ENCODE measurements at regions not wholly inside any gene's neighbourhood (a gene's known extent, or its start where the extent isn't known, plus 50 kb on each side); places are given as distances from the start of the nearest gene placed in this dataset.

GRCh38 chr7:25399000-25399750 is 170.9 kb upstream of the NPVF start:
- H3K9me3 ChIP-seq (ENCODE audit: control insufficient read depth in 2 of 2, insufficient read depth in 1 of 2, low read depth in 1 of 2, low read length in 1 of 2), result no peaks in the 10 kb centered on the region
- 86 to 87% methylated on average over 8 of the region's 8 CpGs for WGBS, 2 donors

GRCh38 chr7:25402532-25402931 is 174.2 kb upstream of the NPVF start:
- H3K27me3 ChIP-seq (ENCODE audit: control insufficient read depth in 1 of 2, insufficient read depth in 2 of 2, low read length in 2 of 2), result no peaks in the 10 kb centered on the region
- H3K36me3 ChIP-seq (ENCODE audit: control insufficient read depth in 2 of 2, insufficient read depth in 2 of 2, low read length in 1 of 2), result no peaks in the 10 kb centered on the region
- no peaks in the 10 kb centered on the region for H3K9me3 ChIP-seq (ENCODE audit: control insufficient read depth in 2 of 2, insufficient read depth in 1 of 2, low read depth in 1 of 2, low read length in 1 of 2)
- WGBS, 2 donors, result 83 to 86% methylated on average over 4 of the region's 4 CpGs
- H3K27ac ChIP-seq (ENCODE audit: low read depth in 2 of 2, low read length in 1 of 2), result no peak overlapping the region
- no peak overlapping the region for H3K4me3 ChIP-seq (ENCODE audit: low read depth in 1 of 2, low read length in 2 of 2)
- H3K4me1 ChIP-seq (ENCODE audit: control insufficient read depth in 2 of 2, insufficient read depth in 2 of 2, low read length in 1 of 2), result no peaks in the 10 kb centered on the region

More at GRCh38 chr7:25399000-25399750, 170.9 kb upstream of the NPVF start:
- H3K4me1 ChIP-seq (ENCODE audit: control insufficient read depth in 2 of 2, insufficient read depth in 2 of 2, low read length in 1 of 2), result no peaks in the 10 kb centered on the region
- H3K27ac ChIP-seq (ENCODE audit: low read depth in 2 of 2, low read length in 1 of 2), result no peak overlapping the region
- no peak overlapping the region for H3K4me3 ChIP-seq (ENCODE audit: low read depth in 1 of 2, low read length in 2 of 2)
- no peaks in the 10 kb centered on the region for H3K36me3 ChIP-seq (ENCODE audit: control insufficient read depth in 2 of 2, insufficient read depth in 2 of 2, low read length in 1 of 2)
- H3K27me3 ChIP-seq (ENCODE audit: control insufficient read depth in 1 of 2, insufficient read depth in 2 of 2, low read length in 2 of 2), result no peaks in the 10 kb centered on the region

- Histone ChIP-seq H3K27ac (ENCODE audit: low read depth in 2 of 2, low read length in 1 of 2) (peak overlapping the region in 1 of 2 donors; percentile 70), H3K4me1 (ENCODE audit: control insufficient read depth in 2 of 2, insufficient read depth in 2 of 2, low read length in 1 of 2) (no peaks in the 10 kb centered on the region), H3K27me3 (ENCODE audit: control insufficient read depth in 1 of 2, insufficient read depth in 2 of 2, low read length in 2 of 2) (no peaks in the 10 kb centered on the region), H3K36me3 (ENCODE audit: control insufficient read depth in 2 of 2, insufficient read depth in 2 of 2, low read length in 1 of 2) (no peaks in the 10 kb centered on the region), H3K4me3 (ENCODE audit: low read depth in 1 of 2, low read length in 2 of 2) (no peak overlapping the region), H3K9me3 (ENCODE audit: control insufficient read depth in 2 of 2, insufficient read depth in 1 of 2, low read depth in 1 of 2, low read length in 1 of 2) (no peaks in the 10 kb centered on the region)
- 61% methylated on average over 5 of the region's 5 CpGs for WGBS, 2 donors
Observed at GRCh38 chr7:25405736-25406135, 177.4 kb upstream of the NPVF start.

GRCh38 chr7:25407053-25407452 is 178.8 kb upstream of the NPVF start:
- H3K9me3 ChIP-seq (ENCODE audit: control insufficient read depth in 2 of 2, insufficient read depth in 1 of 2, low read depth in 1 of 2, low read length in 1 of 2), result no peaks in the 10 kb centered on the region
- no peaks in the 10 kb centered on the region for H3K4me1 ChIP-seq (ENCODE audit: control insufficient read depth in 2 of 2, insufficient read depth in 2 of 2, low read length in 1 of 2)
- no peaks in the 10 kb centered on the region for H3K27me3 ChIP-seq (ENCODE audit: control insufficient read depth in 1 of 2, insufficient read depth in 2 of 2, low read length in 2 of 2)
- H3K4me3 ChIP-seq (ENCODE audit: low read depth in 1 of 2, low read length in 2 of 2), result no peak overlapping the region
- H3K36me3 ChIP-seq (ENCODE audit: control insufficient read depth in 2 of 2, insufficient read depth in 2 of 2, low read length in 1 of 2), result no peaks in the 10 kb centered on the region
- H3K27ac ChIP-seq (ENCODE audit: low read depth in 2 of 2, low read length in 1 of 2), result no peak overlapping the region

- 68 to 70% methylated on average over 9 of the region's 9 CpGs for WGBS, 2 donors
- no peak overlapping the region for H3K27ac ChIP-seq (ENCODE audit: low read depth in 2 of 2, low read length in 1 of 2)
- no peaks in the 10 kb centered on the region for H3K27me3 ChIP-seq (ENCODE audit: control insufficient read depth in 1 of 2, insufficient read depth in 2 of 2, low read length in 2 of 2)
- no peaks in the 10 kb centered on the region for H3K36me3 ChIP-seq (ENCODE audit: control insufficient read depth in 2 of 2, insufficient read depth in 2 of 2, low read length in 1 of 2)
- H3K9me3 ChIP-seq (ENCODE audit: control insufficient read depth in 2 of 2, insufficient read depth in 1 of 2, low read depth in 1 of 2, low read length in 1 of 2), result no peaks in the 10 kb centered on the region
- H3K4me3 ChIP-seq (ENCODE audit: low read depth in 1 of 2, low read length in 2 of 2), result no peak overlapping the region
- no peaks in the 10 kb centered on the region for H3K4me1 ChIP-seq (ENCODE audit: control insufficient read depth in 2 of 2, insufficient read depth in 2 of 2, low read length in 1 of 2)
Observed at GRCh38 chr7:25408012-25408687, 179.9 kb upstream of the NPVF start.

GRCh38 chr7:25408876-25409275 is 180.6 kb upstream of the NPVF start:
- no peaks in the 10 kb centered on the region for H3K9me3 ChIP-seq (ENCODE audit: control insufficient read depth in 2 of 2, insufficient read depth in 1 of 2, low read depth in 1 of 2, low read length in 1 of 2)
- H3K27me3 ChIP-seq (ENCODE audit: control insufficient read depth in 1 of 2, insufficient read depth in 2 of 2, low read length in 2 of 2), result no peaks in the 10 kb centered on the region
- no peaks in the 10 kb centered on the region for H3K4me1 ChIP-seq (ENCODE audit: control insufficient read depth in 2 of 2, insufficient read depth in 2 of 2, low read length in 1 of 2)
- WGBS, 2 donors, result 69 to 72% methylated on average over 6 of the region's 6 CpGs
- H3K4me3 ChIP-seq (ENCODE audit: low read depth in 1 of 2, low read length in 2 of 2), result no peak overlapping the region
- peak overlapping the region in 1 of 2 donors; percentile 2 for H3K27ac ChIP-seq (ENCODE audit: low read depth in 2 of 2, low read length in 1 of 2)
- H3K36me3 ChIP-seq (ENCODE audit: control insufficient read depth in 2 of 2, insufficient read depth in 2 of 2, low read length in 1 of 2), result no peaks in the 10 kb centered on the region

GRCh38 chr7:25409897-25410636 is 181.8 kb upstream of the NPVF start:
- 71 to 75% methylated on average over 6 of the region's 6 CpGs for WGBS, 2 donors
- H3K4me3 ChIP-seq (ENCODE audit: low read depth in 1 of 2, low read length in 2 of 2), result no peak overlapping the region
- H3K27ac ChIP-seq (ENCODE audit: low read depth in 2 of 2, low read length in 1 of 2), result no peak overlapping the region
- H3K27me3 ChIP-seq (ENCODE audit: control insufficient read depth in 1 of 2, insufficient read depth in 2 of 2, low read length in 2 of 2), result no peaks in the 10 kb centered on the region
- no peaks in the 10 kb centered on the region for H3K4me1 ChIP-seq (ENCODE audit: control insufficient read depth in 2 of 2, insufficient read depth in 2 of 2, low read length in 1 of 2)
- H3K36me3 ChIP-seq (ENCODE audit: control insufficient read depth in 2 of 2, insufficient read depth in 2 of 2, low read length in 1 of 2), result no peaks in the 10 kb centered on the region
- no peaks in the 10 kb centered on the region for H3K9me3 ChIP-seq (ENCODE audit: control insufficient read depth in 2 of 2, insufficient read depth in 1 of 2, low read depth in 1 of 2, low read length in 1 of 2)

GRCh38 chr7:25420771-25421170 is 192.5 kb upstream of the NPVF start:
- H3K36me3 ChIP-seq (ENCODE audit: control insufficient read depth in 2 of 2, insufficient read depth in 2 of 2, low read length in 1 of 2), result peaks cover 0 to 2% of the 10 kb centered on the region in 2 donors
- no peaks in the 10 kb centered on the region for H3K27me3 ChIP-seq (ENCODE audit: control insufficient read depth in 1 of 2, insufficient read depth in 2 of 2, low read length in 2 of 2)
- no peaks in the 10 kb centered on the region for H3K9me3 ChIP-seq (ENCODE audit: control insufficient read depth in 2 of 2, insufficient read depth in 1 of 2, low read depth in 1 of 2, low read length in 1 of 2)
- H3K4me3 ChIP-seq (ENCODE audit: low read depth in 1 of 2, low read length in 2 of 2), result no peak overlapping the region
- H3K27ac ChIP-seq (ENCODE audit: low read depth in 2 of 2, low read length in 1 of 2), result no peak overlapping the region
- WGBS, 2 donors, result 66 to 73% methylated on average over 3 of the region's 3 CpGs
- no peaks in the 10 kb centered on the region for H3K4me1 ChIP-seq (ENCODE audit: control insufficient read depth in 2 of 2, insufficient read depth in 2 of 2, low read length in 1 of 2)

GRCh38 chr7:25424113-25424512 is 195.8 kb upstream of the NPVF start:
- WGBS, 2 donors, result 58 to 65% methylated on average over 2 of the region's 2 CpGs
- Histone ChIP-seq H3K9me3 (ENCODE audit: control insufficient read depth in 2 of 2, insufficient read depth in 1 of 2, low read depth in 1 of 2, low read length in 1 of 2) (no peaks in the 10 kb centered on the region), H3K4me1 (ENCODE audit: control insufficient read depth in 2 of 2, insufficient read depth in 2 of 2, low read length in 1 of 2) (no peaks in the 10 kb centered on the region), H3K36me3 (ENCODE audit: control insufficient read depth in 2 of 2, insufficient read depth in 2 of 2, low read length in 1 of 2) (peaks cover 0 to 2% of the 10 kb centered on the region in 2 donors), H3K27ac (ENCODE audit: low read depth in 2 of 2, low read length in 1 of 2) (no peak overlapping the region), H3K27me3 (ENCODE audit: control insufficient read depth in 1 of 2, insufficient read depth in 2 of 2, low read length in 2 of 2) (no peaks in the 10 kb centered on the region), H3K4me3 (ENCODE audit: low read depth in 1 of 2, low read length in 2 of 2) (no peak overlapping the region)

All from esophagus (tissue), 2 donors.